GM21737 (cell line): ENCODE measurements at regions not wholly inside any gene's neighbourhood (a gene's known extent, or its start where the extent isn't known, plus 50 kb on each side); places are given as distances from the start of the nearest gene placed in this dataset.

ENCODE experiments used
- ATAC-seq: cut with Tn5 transposase; IDR thresholded peaks from one replicate; pipeline ENCODE4 v1.9.1; 2021; ENCODE audit warnings: mild to moderate bottlenecking, moderate library complexity; ENCODE audit not compliant: unreplicated experiment

DNA sequence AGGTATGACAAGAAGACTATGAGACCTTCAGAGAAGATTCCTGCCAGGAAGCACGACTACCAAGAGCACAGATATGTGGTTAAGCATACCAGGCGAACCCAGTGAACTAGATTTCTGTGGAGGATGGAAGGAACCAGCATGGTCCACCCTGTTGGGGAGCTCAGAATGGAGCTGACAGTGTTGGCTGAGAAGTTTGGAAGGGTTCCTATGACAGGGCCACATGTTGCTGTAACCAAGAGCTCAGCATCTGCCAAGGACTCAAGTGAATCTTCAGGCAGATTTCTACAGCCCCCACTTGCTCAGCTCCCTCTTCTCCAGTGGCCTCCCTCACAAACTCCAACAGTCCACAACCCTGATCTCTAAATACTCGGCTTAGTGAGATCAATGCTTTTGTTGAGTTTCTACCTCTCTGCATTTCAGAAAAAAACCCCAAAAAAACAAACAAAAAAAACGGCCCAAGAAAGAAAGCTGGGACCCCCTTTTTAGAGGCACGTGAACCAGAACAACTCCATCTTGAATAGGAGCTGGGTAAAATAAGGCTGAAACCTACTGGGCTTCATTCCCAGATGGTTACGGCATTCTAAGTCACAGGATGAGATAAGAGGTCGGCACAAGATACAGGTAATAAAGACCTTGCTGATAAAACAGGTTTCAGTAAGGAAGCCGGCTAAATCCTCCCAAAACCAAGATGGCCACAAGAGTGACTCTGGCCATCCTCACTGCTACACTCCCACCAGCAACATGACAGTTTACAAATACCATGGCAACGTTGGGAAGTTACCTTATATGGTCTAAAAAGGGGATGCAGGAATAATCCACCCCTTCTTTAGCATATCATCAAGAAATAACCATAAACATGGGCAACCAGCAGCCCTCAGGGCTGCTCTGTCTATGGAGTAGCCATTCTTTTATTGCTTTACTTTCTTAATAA lies 691.1 kb downstream of the UQCRFS1 start:
- no peak for ATAC-seq

DNA sequence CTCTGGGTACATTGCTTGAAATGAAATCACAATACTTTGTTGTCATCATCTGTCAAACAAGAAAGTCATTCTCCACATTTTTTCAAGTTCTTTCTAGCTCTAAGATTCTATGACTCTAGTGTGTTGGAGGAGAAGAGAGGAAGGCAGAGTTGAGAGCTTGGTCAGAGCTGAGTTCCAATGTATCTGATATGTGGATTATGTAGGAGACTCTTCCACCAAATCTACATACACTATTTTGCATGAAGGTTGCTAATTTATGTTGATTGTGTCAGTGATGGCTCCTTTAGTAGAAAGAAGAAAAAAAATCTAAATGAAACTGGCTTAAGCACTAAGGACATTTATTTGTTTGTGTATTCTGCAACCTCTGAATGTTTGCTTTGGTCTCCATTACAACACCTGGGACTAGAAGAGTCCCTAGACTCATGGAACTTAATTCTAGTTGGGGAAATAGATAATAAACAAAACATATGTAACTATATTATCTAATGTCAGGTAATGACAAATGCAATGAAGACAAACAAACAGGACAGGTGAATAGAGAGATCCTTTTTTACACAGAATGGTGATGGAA lies 691.9 kb downstream of the UQCRFS1 start:
- ATAC-seq, result no peak

DNA sequence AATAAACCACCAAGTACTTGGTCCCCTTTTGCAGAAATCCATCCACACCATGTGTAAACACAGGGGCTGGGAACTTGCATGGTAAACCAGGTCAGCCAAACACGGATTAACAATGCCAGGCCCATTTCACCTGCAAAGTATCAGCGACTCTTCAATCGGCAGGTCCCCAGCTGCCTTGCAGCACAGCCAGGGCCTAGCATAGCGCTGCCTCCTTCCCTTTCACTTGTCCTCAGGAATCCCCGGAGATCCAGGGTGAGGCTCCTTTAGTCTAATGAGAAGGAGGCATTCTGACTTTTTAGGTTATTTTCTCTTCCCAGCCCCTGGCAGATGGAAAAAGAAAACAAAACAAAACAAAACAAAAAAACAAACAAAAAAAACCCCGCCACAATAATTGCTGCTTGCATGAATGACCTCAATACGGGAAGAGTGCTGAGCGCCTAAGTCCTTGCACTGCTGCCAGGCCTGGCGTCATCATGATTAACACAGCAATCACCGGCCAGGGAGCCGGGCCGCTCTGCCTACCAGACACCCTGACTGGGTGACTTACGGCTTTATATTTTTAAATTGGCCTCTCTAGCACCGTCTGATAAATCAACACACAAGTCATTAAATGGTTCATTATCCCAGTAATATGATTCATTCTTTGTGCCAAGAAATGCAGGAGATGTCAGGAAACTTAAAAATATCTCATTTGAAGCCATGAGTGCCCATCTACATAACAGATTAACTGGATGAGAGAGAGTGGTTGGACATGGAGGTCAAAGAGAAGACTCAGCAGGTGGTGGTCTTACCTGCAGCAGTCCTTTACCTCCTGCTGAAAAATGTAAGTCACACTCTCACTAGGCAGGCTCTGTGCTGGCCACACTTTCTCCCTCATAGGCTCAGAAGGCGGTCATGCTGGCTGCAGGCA lies 692.7 kb downstream of the UQCRFS1 start:
- ATAC-seq, result no peak

DNA sequence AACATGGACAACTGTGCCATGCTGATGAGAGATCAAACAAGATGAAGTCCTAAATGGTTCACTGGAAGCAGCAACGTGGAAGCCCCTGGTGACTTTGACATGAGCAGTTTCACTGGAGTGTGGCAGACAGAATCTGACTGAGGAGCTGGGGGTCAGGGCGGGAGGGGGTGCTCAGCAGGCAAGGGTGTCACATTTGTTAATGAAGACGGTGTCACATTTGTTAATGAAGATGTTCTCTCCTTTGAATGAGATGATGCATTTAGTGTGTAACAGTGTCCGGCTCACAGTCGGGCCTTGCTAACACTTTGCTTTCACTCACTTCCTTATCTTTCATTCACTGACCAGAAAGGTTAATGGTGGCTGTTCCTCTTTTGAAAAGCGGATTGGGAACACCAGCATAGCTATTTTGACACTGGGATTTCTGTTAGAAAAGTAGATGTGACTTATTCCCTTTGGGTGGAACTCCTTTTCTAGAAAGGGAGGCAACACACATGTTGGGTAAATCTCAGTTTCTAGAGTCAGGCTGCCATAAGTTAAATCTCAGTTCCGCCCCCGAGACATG lies 693.7 kb downstream of the UQCRFS1 start:
- ATAC-seq, result no peak

DNA sequence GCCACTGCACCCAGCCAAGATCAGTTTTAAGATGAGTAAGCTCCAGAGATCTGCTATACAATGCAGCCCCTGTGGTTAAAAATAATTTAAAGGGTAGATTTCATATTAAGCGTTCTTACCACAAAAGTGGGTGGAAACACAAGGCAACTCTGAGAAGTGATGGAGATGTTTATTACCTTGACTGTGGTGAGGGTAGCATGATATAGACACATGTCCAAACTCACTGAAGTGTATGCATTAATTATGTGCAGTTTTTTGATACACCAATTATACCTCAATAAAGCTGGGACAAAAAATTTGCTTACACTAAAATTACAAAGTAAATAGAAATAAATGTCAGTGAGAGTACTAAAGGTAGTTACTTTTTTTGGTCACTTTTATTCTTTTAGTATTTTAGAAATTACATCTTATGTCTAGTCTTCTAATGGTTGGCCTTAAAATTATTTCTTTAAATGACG lies 696.5 kb downstream of the UQCRFS1 start:
- no peak for ATAC-seq

DNA sequence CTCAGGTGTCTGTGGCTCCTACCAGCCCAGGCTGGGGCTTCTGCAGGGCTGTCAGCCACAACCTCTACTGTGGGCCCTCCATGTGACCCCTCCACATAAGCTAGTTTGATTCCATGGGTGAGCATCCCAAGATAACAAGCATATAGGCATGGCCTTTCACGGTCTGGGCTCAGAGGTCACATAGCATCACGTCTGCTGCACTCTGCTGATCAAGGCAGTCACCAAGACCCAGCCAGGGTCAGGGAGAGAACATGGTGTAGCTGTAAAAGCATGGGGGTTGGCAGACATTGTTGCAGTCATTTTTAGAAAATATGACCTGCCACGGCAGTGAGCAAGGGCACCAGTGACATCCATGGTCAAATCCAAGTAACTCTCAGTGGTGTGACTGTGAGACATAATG lies 698.8 kb downstream of the UQCRFS1 start:
- no peak for ATAC-seq

DNA sequence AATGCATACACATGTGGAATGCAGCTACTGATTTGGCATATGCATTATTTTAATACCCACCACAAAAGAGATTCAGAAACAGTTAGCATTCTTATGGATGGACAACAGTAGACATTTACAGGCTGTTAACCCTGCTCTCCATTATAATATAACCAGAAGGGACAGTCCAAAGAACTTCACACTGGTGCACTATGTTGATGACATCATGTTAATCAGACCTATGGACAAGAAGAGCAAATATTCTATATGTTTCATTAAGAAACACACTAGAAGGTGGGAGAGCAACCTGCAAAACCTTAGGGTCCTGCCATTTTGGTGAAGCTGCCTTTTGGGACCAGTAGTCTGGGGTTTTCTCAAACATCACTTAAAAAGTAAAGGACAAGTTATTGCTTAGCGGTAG lies 701.3 kb downstream of the UQCRFS1 start:
- no peak for ATAC-seq

DNA sequence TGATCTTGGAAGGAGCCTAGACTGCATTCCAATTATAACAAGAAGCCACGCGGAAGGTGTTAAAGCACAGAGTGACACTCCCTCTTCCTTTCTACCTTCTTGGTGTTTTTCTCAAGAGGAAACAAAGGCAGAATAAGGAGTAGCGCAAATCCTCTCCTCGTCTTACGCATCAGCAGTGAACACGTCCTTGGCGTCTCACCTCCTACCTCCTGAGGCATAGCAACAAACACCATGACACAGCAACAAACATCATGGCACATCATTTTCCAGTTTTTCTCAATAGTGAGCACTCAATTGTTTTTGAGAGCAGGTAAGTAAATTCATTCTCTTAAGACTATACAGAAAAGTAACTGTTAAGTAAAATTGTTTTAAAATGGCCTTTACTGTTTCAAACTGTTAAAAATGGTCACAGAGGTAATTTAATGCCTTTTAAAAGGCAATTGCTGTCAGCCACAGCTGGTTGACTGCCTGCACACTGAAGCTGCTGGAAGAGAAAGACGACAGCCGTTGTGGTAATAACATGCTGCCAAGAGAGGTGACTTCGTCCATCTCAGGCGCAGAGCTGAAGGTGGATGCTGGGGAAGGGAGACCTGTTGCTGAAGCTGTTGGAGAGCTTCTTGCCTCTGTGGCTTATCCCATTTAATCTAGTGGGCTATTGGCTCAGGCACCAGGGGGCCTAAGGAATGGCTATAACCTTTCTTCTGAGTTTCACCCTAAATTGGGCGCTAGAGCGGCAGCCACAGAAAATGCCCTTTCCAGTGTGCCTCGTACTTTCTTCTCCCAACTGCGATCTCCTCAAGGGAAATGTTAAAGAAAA lies 703.7 kb downstream of the UQCRFS1 start:
- ATAC-seq, result no peak

DNA sequence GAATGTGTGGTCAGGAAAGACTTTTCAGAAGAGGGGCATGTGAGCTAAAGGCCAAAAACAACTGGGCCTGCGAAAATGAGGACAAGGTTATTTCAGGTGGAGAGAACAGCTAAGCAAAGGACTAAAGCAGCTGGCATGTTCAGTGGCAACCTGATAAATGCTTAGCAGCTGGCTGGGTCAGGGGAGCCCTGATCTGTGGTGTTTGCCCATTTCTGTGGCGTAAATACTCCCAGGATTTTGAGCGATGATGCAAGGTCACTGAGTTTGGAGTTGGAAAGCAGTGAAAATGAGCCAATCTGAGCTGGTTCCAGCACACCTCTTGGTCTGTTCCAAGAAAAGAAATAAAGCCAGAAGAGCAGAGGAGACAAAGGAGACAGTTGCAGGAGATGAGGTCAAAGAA lies 704.3 kb downstream of the UQCRFS1 start:
- no peak for ATAC-seq

DNA sequence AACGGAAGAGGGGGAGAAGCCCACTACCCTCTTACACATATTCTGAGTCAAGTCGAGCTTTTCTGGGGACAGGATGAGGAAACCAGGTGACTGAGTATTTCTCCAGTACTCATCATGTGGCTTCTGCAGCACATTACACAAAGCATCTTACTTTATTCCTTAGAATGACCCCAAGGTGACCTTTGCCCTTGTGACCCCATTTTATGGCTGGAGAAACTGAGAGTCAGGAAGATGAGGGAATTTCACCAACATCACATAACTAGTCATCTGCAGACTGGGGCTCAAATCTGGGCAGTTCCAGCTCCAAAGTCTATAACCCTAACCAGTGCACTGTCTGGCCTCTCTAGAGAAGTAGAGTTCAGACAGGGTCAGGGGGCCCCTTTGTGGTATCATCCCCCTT lies 707.0 kb downstream of the UQCRFS1 start:
- no peak for ATAC-seq

DNA sequence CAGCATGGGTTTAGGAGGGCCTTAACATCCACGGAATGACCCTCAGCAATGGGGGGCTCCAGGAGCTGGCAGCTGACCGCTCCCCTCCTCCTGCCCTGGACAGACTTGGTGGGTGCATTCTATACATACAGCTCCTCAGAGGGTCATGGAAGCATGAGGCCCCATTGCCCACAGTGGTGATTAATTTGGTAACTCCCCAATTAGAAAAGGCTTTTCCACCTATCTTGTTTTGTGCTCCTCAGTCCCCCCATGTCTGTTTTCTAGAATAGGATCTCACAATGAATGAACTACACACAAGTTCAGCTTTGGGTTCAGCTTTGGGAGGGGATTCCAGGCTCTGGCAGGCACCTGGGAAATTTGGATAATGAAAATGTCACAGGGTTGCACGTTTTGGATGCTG lies 707.8 kb downstream of the UQCRFS1 start:
- ATAC-seq, result no peak

DNA sequence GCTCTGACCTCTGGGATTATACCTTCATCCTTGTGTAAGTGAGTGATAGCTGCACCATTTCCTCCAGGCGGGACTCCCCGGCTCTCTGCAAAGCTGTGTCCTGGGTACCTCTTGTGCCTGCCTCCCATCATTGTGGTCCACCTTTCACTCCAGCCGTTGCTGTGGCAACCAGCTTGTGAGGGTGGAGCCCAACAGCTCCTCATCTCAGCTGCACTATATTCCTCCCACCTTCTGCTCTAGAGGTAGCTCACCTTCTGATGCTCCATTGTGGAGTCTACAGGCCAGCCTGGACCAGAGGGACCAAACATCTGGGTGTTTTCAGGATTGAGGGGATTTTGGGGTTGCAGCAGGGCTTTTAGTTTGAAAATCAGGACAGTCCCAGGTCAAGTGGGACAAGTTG lies 708.2 kb downstream of the UQCRFS1 start:
- no peak for ATAC-seq

DNA sequence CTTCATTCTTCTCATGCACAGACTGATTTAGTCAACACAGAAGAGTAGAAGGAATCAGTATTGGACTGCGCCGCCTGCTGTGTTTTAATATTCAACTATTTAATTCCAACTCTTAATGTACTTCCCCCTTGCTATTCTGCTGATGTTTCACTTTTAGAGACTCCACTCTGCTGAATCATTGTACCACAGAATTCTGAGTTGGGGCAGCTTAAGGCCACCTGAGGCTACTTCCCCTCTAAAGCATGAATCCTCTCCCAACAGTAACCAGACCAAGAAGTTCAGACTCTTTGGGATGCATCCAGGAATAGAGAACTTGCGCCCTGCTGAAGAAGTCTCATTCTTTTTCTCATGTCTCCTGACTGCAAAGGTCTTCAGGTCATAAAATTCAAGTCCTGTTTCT lies 708.8 kb downstream of the UQCRFS1 start:
- no peak for ATAC-seq

DNA sequence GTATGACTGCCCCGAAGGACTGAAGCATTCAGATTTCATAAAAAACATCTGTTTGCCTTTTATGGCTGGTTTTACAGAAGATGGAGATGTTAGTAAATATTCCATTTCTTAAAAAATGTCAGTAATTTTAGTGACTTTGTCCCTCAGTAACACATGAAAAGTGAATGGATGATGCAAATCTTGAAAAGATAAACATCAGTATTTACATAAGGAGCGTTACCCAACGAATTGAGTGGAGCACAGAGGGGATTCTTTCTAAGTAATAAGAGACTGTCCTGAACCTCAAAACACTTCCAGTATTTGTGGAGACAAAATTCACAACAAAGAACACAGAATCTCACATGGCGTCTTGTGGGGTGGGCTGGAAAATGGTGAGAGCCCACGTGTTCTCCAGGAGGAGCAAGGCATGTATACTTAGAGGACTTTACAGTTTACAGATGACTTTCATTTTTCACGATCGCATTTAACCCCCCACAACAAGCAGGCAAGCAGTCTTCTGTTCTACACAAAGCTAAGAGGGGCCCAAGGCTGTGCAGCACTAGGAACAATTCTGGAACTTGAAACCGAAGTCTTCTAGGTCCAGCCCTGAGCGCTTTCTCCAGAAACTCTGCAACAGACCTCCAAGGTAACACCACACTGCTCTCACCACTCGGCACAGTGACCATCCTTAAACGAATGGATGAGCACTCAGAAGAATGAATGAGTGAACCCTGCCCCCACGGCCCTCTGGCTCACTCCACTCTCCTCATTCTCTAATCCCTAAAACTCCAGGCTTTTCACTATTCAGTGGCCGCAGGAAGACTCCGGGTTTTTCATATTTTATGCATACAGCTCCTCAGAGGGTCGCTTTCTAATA lies 709.8 kb downstream of the UQCRFS1 start:
- no peak for ATAC-seq

DNA sequence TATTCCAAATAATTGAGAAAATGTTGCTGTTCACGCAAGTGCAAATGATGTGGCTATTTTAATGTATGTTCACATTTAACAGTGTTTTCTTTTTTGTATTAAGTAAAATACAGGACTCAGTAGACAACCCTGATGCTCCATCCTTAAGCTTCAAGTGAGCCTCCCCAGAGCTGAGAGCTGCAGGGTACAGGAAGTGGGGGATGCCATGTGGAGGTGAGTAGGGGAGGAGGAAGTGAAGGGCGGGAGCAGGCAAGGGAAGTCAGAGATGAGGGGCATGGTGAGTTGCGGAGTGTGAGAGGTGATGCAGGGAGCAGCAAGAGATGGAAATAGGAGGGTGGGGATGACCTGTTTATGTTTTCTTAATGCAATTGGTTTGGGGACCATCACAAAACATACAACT lies 711.0 kb downstream of the UQCRFS1 start:
- ATAC-seq, result no peak

DNA sequence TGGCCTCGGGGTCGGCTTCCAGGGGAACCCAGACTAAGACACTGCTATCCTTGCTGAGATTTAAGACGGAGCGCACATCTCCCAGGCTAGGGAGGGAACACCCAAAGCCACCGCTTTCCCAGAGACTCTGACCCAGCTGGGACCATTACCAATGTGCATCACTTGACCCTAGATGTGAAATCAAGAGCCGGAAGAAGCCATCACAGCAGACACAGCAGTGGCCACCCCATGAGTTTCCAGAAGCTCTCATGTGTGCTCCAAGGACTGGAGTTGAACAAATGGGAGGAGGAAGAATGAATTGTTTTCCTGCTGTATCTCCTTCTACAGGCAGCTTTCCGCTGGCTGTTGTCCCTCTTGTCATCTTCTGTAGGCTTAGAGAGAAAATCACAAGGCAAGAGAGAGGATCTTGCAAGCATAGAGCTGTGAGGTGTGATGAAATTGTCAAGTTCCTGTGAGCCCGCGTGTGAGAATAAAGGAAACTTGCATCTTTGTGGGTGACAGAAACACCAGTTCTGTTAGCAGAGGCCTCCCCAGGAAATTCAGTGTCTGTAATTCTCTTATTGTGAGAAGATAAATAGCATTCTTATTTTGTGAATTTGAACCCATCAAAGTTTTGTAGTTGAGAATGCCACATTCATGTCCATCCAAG lies 711.8 kb downstream of the UQCRFS1 start:
- no peak for ATAC-seq

DNA sequence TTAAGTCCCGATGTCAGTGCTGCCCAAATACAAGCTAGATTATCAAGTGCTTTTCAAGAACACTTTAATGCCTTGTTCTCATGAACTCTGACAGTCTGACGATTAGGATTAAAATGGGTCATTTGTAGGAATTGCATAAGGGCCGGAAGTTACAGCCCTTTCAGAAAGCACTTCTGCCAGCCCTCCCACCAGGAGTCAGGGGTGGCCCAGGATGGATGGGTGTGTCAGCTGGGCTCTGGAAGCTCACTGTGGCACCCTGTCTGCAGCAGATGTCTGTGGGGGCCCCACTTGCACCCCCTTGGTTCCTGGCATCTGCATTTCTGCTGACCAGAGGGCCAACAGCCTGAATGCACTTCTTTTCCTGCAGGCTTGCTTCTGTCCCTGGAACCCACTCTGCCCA lies 712.7 kb downstream of the UQCRFS1 start:
- no peak for ATAC-seq

DNA sequence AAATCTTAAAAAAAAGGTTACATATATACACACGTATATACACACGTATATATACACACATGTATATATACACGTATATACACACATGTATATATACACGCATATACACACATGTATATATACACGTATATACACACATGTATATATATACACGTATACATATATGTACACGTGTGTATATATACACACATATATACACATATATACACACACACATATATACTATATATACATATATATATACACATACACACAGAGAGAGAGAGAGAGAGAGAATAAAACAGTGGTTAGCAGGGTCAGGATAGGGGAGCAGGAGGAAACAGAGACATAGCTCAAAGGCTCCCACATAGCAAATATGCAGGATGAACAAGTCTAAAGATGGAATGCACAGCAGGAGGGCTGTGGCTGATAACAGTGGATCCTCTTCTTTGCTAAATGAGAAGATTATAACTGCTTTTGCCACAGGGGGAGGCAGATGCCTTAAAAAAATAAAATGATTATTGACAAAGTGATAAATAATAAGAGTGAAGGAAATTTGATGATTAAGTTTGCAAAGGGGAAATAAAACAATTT lies 714.5 kb downstream of the UQCRFS1 start:
- ATAC-seq, result no peak
